ENCODE measurements at regions not wholly inside any gene's neighbourhood (a gene's known extent, or its start where the extent isn't known, plus 50 kb on each side); places are given as distances from the start of the nearest gene placed in this dataset.
"Not testable (repeated sequence)": the region's sequence is repeated elsewhere in the genome, so short reads cannot be mapped to it uniquely, and the experiment has no call there.

DNA sequence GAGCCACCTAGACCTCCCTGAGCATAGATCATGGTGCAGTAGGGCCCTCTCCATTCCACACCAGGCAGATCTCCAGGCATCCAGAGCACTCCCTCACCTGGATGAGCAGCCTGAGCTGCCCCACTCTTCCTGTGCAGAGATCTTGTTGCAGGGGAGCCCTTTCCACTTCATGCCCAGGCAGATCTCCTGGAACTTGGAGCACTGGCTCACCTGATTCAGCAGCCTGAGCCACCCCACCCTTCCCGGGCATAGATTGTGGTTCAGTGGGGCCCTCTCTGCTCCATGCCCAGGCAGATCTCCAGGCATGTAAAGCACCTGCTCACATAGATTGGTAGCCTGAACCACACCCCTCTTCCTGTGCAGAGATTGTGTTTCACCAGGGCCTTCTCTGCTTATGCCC, 78.0 kb downstream of the SEC16B start:
- intact Hi-C loops (cut with DNase I, micrococcal nuclease) = no loop called here
- ATAC-seq = no peak
- H3K36me3 Mint-ChIP-seq (ENCODE audit: low read depth) = no peaks in the 10 kb centered on the region

DNA sequence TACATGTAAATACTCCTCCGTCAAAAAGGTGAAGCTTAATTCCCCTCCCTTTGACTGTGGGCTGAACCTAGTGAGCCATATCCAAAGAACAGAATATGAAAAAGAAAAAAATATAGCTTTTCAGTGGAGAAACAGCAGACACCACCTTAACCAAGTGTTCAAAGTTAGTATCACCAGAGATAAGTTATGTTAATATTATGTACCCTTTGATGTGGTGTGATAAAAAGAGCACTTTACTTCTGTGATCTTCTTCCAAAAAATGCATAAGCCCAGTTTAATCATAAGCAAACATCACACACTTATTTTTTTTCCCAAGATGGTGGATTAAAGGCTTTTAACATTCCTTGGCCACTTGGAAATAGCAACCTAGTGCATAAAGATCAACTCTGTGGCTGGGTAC, 79.4 kb downstream of the SEC16B start:
- DNase-seq = no peak
- Mint-ChIP-seq H3K9me3 (ENCODE audit: low read depth) (peaks cover 7% of the 10 kb centered on the region), H3K27me3 (no peaks in the 10 kb centered on the region), H3K4me3 (no peak overlapping the region), H3K27ac (no peak overlapping the region), H3K36me3 (ENCODE audit: low read depth) (no peaks in the 10 kb centered on the region), H3K4me1 (no peaks in the 10 kb centered on the region)
- POLR2A ChIA-PET = no interaction called here
- CTCF ChIA-PET = no interaction called here
- intact Hi-C loops (cut with DNase I, micrococcal nuclease) = no loop called here
- ATAC-seq = no peak

More for the DNA sequence above, 78.0 kb downstream of the SEC16B start:
- no peaks in the 10 kb centered on the region for H3K4me1 Mint-ChIP-seq
- peaks cover 7% of the 10 kb centered on the region for H3K9me3 Mint-ChIP-seq (ENCODE audit: low read depth)
- ChIA-PET CTCF (no interaction called here), POLR2A (no interaction called here)
- no peak for DNase-seq
- no peak overlapping the region for H3K4me3 Mint-ChIP-seq
- no peaks in the 10 kb centered on the region for H3K27me3 Mint-ChIP-seq
- H3K27ac Mint-ChIP-seq = no peak overlapping the region

DNA sequence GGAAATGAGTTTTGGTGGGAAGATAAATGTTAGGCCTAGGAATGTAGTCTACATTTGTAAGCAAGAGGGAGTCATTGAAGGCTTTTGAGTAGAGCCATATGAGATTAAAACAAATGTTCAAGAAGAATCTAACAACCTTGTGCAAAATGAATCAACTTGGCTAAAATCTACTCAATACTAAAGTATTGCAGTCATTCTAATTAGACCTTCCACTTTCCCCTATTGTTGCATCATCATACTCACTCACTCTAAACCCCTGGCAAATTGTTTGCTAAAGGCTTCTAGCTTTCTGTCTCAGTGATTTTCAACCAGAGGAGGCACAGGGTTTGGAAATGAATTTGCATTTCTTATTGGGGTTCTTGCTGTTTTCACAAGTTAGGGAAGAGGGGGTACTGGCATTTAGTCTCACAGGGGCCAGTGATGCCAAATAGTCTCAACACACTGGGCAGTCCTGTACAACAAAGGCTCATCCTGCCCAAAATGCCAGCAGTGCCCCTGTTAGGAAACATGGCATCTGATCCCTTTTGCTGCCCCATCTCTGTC, 85.3 kb downstream of the SEC16B start:
- DNase-seq (no peak), ATAC-seq (no peak)
- Mint-ChIP-seq H3K4me3 (no peak overlapping the region), H3K27ac (no peak overlapping the region), H3K4me1 (no peaks in the 10 kb centered on the region), H3K36me3 (ENCODE audit: low read depth) (no peaks in the 10 kb centered on the region), H3K27me3 (peaks cover 2% of the 10 kb centered on the region), H3K9me3 (ENCODE audit: low read depth) (peaks cover 2% of the 10 kb centered on the region)
- CTCF ChIA-PET = no interaction called here
- POLR2A ChIA-PET = no interaction called here
- intact Hi-C loops (cut with DNase I, micrococcal nuclease) = no loop called here

- H3K27ac Mint-ChIP-seq = no peak overlapping the region
- DNase-seq (no peak), ATAC-seq (no peak)
- peaks cover 2% of the 10 kb centered on the region for H3K9me3 Mint-ChIP-seq (ENCODE audit: low read depth)
- ChIA-PET POLR2A (no interaction called here), CTCF (interaction anchor here (0.6 kb wide), 1 partner anchor 42 kb away, joined by 3 read pairs; no protein-coding TSS in a partner anchor)
- intact Hi-C loops (cut with DNase I, micrococcal nuclease) = no loop called here
- peaks cover 2% of the 10 kb centered on the region for H3K27me3 Mint-ChIP-seq
- H3K4me3 Mint-ChIP-seq = no peak overlapping the region
- H3K36me3 Mint-ChIP-seq (ENCODE audit: low read depth) = no peaks in the 10 kb centered on the region
- no peaks in the 10 kb centered on the region for H3K4me1 Mint-ChIP-seq
These were observed 86.3 kb downstream of the SEC16B start for GRCh38 chr1:177883581-177883980.

GRCh38 chr1:177880339-177880891, 89.4 kb downstream of the SEC16B start:
- no peak overlapping the region for H3K27ac Mint-ChIP-seq
- DNase-seq (no peak), ATAC-seq (no peak)
- intact Hi-C loops (cut with DNase I, micrococcal nuclease) = no loop called here
- H3K27me3 Mint-ChIP-seq = peaks cover 2% of the 10 kb centered on the region
- no peak overlapping the region for H3K4me3 Mint-ChIP-seq
- no peaks in the 10 kb centered on the region for H3K4me1 Mint-ChIP-seq
- H3K9me3 Mint-ChIP-seq (ENCODE audit: low read depth) = peaks cover 4% of the 10 kb centered on the region
- POLR2A ChIA-PET = no interaction called here
- CTCF ChIA-PET = no interaction called here
- no peaks in the 10 kb centered on the region for H3K36me3 Mint-ChIP-seq (ENCODE audit: low read depth)

DNA sequence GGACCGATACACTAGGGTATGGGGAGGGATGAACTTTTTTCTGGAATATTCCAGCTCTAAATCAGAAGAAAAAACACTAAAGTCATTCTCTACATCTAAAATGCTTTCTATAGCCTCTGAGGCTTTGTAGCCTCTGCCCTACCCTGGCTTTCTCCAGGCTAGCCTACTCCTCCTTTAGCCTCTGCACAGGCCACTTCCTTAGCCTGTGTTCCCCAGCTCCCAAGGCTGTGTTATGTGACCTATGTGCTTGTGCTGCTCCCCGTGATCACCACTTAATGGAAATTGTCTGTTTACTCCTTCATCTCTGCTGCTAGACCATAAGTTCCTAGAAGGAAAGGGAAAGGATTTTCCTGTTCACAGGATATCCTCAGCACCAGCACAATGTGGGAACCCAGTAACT, 92.8 kb downstream of the SEC16B start:
- no peak for ATAC-seq
- Mint-ChIP-seq H3K36me3 (ENCODE audit: low read depth) (no peaks in the 10 kb centered on the region), H3K9me3 (ENCODE audit: low read depth) (peaks cover 6% of the 10 kb centered on the region), H3K27me3 (peaks cover 12% of the 10 kb centered on the region), H3K27ac (no peak overlapping the region), H3K4me3 (no peak overlapping the region), H3K4me1 (no peaks in the 10 kb centered on the region)
- intact Hi-C loops (cut with DNase I, micrococcal nuclease) = no loop called here
- ChIA-PET POLR2A (no interaction called here), CTCF (no interaction called here)
- no peak for DNase-seq

- peaks cover 12% of the 10 kb centered on the region for H3K27me3 Mint-ChIP-seq
- DNase-seq (no peak), ATAC-seq (no peak)
- POLR2A ChIA-PET = no interaction called here
- CTCF ChIA-PET = no interaction called here
- H3K4me3 Mint-ChIP-seq = no peak overlapping the region
- no peak overlapping the region for H3K27ac Mint-ChIP-seq
- intact Hi-C loops (cut with DNase I, micrococcal nuclease) = no loop called here
- no peaks in the 10 kb centered on the region for H3K4me1 Mint-ChIP-seq
- H3K36me3 Mint-ChIP-seq (ENCODE audit: low read depth) = no peaks in the 10 kb centered on the region
- peaks cover 6% of the 10 kb centered on the region for H3K9me3 Mint-ChIP-seq (ENCODE audit: low read depth)
These were observed 96.6 kb downstream of the SEC16B start for GRCh38 chr1:177873238-177873637.

GRCh38 chr1:177872308-177872900, 97.5 kb downstream of the SEC16B start:
- H3K4me3 Mint-ChIP-seq = no peak overlapping the region
- POLR2A ChIA-PET = no interaction called here

DNA sequence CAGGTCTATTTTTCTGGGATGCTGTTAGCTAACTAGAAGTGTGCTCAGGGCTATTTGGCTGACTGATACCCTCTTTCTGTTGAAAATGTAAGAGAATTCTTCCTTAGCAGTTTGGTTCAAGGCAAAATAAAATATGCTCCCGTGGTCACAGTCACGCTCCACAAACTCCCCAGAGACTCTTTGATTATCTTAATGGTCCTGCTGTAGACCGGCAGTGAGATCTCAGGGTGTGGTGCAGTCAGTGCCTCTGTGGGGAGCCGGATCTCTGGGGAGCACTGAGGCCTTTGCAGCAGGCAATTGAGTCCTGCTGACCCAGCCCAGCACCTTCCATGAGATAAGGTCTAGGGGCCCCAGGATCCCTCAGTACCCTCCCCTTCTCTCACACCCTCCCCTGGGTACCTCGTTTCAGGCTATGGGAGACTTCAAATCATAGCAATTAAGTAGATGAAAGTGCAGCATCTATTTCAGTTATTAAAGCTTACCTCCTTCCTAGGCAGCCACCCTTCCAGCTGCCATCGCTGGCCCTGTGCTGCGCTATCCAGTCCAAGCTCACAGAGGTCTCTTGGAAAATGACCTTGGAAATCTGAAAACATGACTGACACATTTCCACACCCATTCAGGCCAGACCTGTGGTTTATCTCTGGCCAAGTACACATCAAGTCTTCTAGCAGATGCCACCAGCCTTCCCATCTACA, 98.1 kb downstream of the SEC16B start:
- ATAC-seq (no peak), DNase-seq (no peak)
- no peak overlapping the region for H3K4me3 Mint-ChIP-seq
- peaks cover 5% of the 10 kb centered on the region for H3K9me3 Mint-ChIP-seq (ENCODE audit: low read depth)
- CTCF ChIA-PET = no interaction called here
- intact Hi-C loops (cut with DNase I, micrococcal nuclease) = no loop called here
- peaks cover 12% of the 10 kb centered on the region for H3K27me3 Mint-ChIP-seq
- no peaks in the 10 kb centered on the region for H3K4me1 Mint-ChIP-seq
- H3K27ac Mint-ChIP-seq = no peak overlapping the region
- no peaks in the 10 kb centered on the region for H3K36me3 Mint-ChIP-seq (ENCODE audit: low read depth)
- POLR2A ChIA-PET = no interaction called here

More at GRCh38 chr1:177872308-177872900, 97.5 kb downstream of the SEC16B start:
- H3K27ac Mint-ChIP-seq = no peak overlapping the region
- no peaks in the 10 kb centered on the region for H3K36me3 Mint-ChIP-seq (ENCODE audit: low read depth)
- intact Hi-C loops (cut with DNase I, micrococcal nuclease) = no loop called here
- no peaks in the 10 kb centered on the region for H3K4me1 Mint-ChIP-seq
- peaks cover 6% of the 10 kb centered on the region for H3K9me3 Mint-ChIP-seq (ENCODE audit: low read depth)
- ATAC-seq = no peak
- H3K27me3 Mint-ChIP-seq = peaks cover 12% of the 10 kb centered on the region
- CTCF ChIA-PET = no interaction called here
- no peak for DNase-seq

DNA sequence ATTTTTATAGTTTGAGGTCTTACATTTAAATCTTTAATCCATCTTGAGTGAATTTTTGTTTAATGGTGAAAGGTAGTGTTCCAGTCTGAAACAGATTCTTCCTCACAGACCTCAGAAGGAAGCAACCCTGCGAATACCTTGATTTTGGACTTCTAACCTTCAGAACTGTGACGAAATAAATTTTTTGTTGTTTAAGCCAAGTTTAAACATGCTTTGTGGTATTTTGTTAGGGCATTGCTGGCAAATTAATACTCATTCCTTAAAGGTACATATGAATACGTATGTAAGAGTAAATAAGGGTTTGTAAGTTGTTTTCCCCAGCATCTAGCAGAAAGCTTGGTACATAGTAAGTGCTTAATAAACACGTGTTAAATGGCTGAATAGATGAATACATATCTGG, 100.3 kb downstream of the SEC16B start:
- H3K9me3 Mint-ChIP-seq (ENCODE audit: low read depth) = peaks cover 4% of the 10 kb centered on the region
- intact Hi-C loops (cut with DNase I, micrococcal nuclease) = no loop called here
- no peak overlapping the region for H3K27ac Mint-ChIP-seq

GRCh38 chr1:177869011-177869410, 100.8 kb downstream of the SEC16B start:
- H3K4me1 Mint-ChIP-seq; CTCF ChIA-PET; H3K9me3 Mint-ChIP-seq (ENCODE audit: low read depth); ATAC-seq; H3K36me3 Mint-ChIP-seq (ENCODE audit: low read depth); DNase-seq; H3K4me3 Mint-ChIP-seq; intact Hi-C loops (cut with DNase I, micrococcal nuclease); H3K27ac Mint-ChIP-seq; POLR2A ChIA-PET: not testable (repeated sequence)
- H3K27me3 Mint-ChIP-seq = peaks cover 12% of the 10 kb centered on the region

More for the DNA sequence above, 100.3 kb downstream of the SEC16B start:
- DNase-seq (no peak), ATAC-seq (no peak)
- Mint-ChIP-seq H3K27me3 (peaks cover 12% of the 10 kb centered on the region), H3K36me3 (ENCODE audit: low read depth) (no peaks in the 10 kb centered on the region), H3K4me1 (no peaks in the 10 kb centered on the region), H3K4me3 (no peak overlapping the region)
- POLR2A ChIA-PET = no interaction called here
- CTCF ChIA-PET = no interaction called here

DNA sequence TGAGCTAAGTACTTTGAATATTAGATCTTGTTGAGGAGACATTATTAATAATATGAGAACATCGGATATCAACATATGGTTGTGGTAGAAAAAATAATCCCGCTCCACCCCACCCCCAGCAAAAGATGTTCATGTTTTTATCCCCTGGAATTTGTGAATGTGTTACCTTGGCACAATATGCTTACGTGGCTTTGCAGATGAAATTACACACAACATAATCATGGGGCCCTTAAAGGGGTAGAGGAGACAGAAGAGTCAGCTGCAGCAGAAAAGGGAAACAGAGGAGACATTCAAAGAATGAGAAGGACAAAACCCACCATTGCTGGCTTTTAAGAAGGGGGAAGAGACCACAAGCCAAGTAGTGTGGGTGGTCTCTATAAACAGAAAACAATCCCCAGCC, 104.1 kb downstream of the SEC16B start:
- Mint-ChIP-seq H3K27ac (no peak overlapping the region), H3K36me3 (ENCODE audit: low read depth) (no peaks in the 10 kb centered on the region), H3K4me1 (no peaks in the 10 kb centered on the region), H3K9me3 (ENCODE audit: low read depth) (no peaks in the 10 kb centered on the region), H3K4me3 (no peak overlapping the region), H3K27me3 (no peaks in the 10 kb centered on the region)
- ATAC-seq = no peak
- CTCF ChIA-PET = no interaction called here
- intact Hi-C loops (cut with DNase I, micrococcal nuclease) = no loop called here
- DNase-seq = no peak
- POLR2A ChIA-PET = no interaction called here

Data from activated CD4-positive, alpha-beta T cell treated with anti-CD3 and anti-CD28 coated beads for 36 hours (primary cell).